AG09309 (cell line): ENCODE measurements at regions not wholly inside any gene's neighbourhood (a gene's known extent, or its start where the extent isn't known, plus 50 kb on each side); places are given as distances from the start of the nearest gene placed in this dataset.

Source experiments
- DNase-seq: peaks from one replicate; pipeline ENCODE4 v3.0.0-alpha.2; 2010; ENCODE audit warnings: low read depth
- H3K4me3 ChIP-seq: 2 replicates; pipeline ENCODE4 v1.5.1; 2011; ENCODE audit warnings: mild to moderate bottlenecking, low read depth, low read length, moderate library complexity; ENCODE audit not compliant: control insufficient read depth
- CTCF ChIP-seq: IDR thresholded peaks from 2 replicates; pipeline ENCODE4 v1.5.1; 2011; ENCODE audit warnings: mild to moderate bottlenecking, low read depth, low read length, inconsistent platforms; ENCODE audit not compliant: insufficient read depth, control insufficient read depth; ENCODE audit errors: missing control alignments

DNA sequence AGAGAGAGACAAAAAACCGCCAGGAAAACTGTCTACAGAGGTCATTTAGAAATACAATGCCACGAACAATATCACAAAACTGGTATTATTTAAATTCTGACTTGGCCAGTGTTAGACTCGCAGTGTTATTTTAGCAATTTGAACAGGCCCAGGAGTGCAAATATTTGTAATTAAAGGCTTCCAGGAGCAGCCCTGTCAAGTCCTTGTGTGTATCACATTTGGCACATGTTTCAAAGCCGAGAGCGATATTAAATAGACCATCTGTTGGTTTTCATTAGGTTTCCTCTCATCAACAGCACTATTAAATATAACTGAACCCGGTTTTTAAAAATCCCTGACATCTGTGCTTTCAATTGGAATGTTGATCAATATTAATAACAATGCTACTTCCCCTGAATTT, 656.9 kb downstream of the TSN start:
- no peak for TF ChIP-seq CTCF
- H3K4me3 ChIP-seq: no peak overlapping the region
- no peak for DNase-seq

- no peak for DNase-seq
- no peak overlapping the region for H3K4me3 ChIP-seq
- TF ChIP-seq CTCF: no peak
These were observed 659.5 kb downstream of the TSN start for GRCh38 chr2:122414902-122415301.

DNA sequence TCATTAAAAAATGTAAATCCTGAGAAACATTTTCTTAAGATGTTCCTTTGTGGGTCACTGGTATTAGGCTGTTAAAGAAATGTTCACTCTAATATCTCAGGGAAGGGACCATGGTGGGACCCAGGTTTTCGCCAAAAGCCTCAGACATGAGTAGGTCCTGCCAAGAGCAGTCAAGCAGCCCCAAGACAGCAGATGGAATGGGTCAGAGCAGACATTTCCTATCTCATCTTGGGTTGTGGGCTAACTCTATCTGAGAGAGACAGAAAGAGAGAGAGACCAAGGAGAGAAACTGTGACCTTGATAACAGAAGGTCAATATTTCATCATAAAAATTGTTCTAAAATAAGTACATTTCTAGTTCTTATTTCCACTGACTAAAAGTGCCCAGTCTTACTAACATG, 661.7 kb downstream of the TSN start:
- no peak overlapping the region for H3K4me3 ChIP-seq
- no peak for TF ChIP-seq CTCF
- DNase-seq: no peak

DNA sequence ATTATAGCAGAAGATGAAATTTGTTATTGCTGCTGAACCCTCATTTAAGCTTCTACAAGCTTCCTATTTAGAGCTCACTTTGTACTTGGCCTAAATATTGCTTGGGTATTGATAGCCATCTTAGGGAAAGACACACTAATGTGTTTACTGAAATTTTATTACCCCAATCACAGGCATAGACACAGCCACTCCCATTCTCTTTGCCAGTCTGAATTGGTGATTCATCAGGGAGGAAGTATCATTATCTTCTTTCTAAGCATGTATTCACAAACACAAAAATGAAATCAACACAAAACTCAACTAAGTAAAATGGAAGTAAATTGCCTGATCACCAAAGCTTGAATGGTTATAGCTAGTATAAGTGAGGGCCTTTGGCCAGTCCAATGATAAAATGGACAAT, 666.3 kb downstream of the TSN start:
- no peak for DNase-seq
- no peak overlapping the region for H3K4me3 ChIP-seq
- TF ChIP-seq CTCF: no peak

DNA sequence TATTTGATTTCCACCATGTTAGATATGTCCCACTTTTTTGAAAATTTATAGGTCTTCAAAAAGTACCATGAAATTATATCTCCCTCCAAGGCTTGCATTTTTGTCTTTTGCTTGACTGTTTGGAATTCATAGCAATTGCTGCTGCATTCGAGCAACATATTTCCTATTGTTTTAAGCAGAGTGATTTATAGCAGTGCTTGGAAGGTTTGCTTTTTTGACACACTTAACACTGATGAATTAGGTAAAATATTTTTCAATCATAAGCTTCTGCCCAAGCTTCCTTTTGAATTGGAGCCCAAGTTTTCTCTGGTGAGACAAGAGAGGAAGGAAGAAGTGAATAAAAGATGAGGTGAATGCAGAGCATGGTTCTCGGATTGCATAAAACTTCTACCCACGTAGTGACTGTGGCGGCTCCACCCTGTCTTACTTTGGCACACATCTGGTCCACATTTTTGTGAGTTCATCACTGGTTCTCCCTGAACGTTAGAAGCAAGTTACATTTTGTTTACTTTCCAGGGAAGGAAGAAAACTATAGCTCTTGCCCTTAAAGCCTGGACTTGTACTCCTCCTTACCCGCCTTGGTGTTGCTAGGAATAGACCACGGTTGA, 667.0 kb downstream of the TSN start:
- H3K4me3 ChIP-seq: no peak overlapping the region
- DNase-seq: no peak
- no peak for TF ChIP-seq CTCF

DNA sequence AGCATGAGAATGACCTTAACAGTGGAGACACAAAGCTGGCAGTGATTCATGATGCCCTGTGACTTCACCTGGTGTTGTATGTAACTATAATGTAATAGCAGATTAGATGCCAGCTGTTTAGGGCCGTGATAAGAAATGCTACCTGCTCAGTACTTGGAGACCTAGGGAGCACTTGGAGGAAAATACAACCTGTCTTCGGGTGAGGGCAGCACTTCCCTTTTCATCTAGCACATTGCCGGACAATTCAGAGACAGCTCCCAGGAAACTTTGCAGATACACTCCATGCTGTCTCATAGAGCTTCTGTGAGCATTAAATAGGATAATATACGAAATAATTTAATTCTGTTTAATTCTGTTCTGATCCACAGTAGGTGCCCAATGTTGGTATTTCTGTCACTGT, 668.5 kb downstream of the TSN start:
- no peak overlapping the region for H3K4me3 ChIP-seq
- DNase-seq: no peak
- TF ChIP-seq CTCF: no peak

- no peak for TF ChIP-seq CTCF
- no peak for DNase-seq
- H3K4me3 ChIP-seq: no peak overlapping the region
These were observed 677.8 kb downstream of the TSN start for GRCh38 chr2:122433123-122433754.
